Bronchial epithelial cell (primary cell): ENCODE measurements at regions not wholly inside any gene's neighbourhood (a gene's known extent, or its start where the extent isn't known, plus 50 kb on each side); places are given as distances from the start of the nearest gene placed in this dataset.

Experiments used
- DNase-seq: peaks from one replicate; pipeline ENCODE4 v3.0.0-alpha.2; 2010; ENCODE audit warnings: low read depth
- FAIRE-seq: peaks from 2 replicates; lab custom pipeline; 2011; peaks lifted over from hg19 to GRCh38; lab: Jason Lieb, UNC
- H3K27me3 ChIP-seq: 2 replicates; pipeline ENCODE4 v1.5.1; 2011; ENCODE audit warnings: low read length; ENCODE audit not compliant: control insufficient read depth, insufficient read depth
- H3K36me3 ChIP-seq: 2 replicates; pipeline ENCODE4 v1.5.1; 2011; ENCODE audit warnings: low read length; ENCODE audit not compliant: control insufficient read depth, insufficient read depth
- H3K4me3 ChIP-seq: 2 replicates; pipeline ENCODE4 v1.5.1; 2011; ENCODE audit warnings: mild to moderate bottlenecking, low read depth, low read length, control low read depth
- CTCF ChIP-seq: IDR thresholded peaks from 2 replicates; pipeline ENCODE4 v1.5.1; 2011; ENCODE audit warnings: mild to moderate bottlenecking, moderate library complexity, low read length, control low read depth, inconsistent platforms; ENCODE audit not compliant: insufficient read depth, severe bottlenecking

- no peak for TF ChIP-seq CTCF
- H3K4me3 ChIP-seq, result no peak overlapping the region
- FAIRE-seq (no peak), DNase-seq (no peak)
- H3K36me3 ChIP-seq, result no peaks in the 10 kb centered on the region
- peaks cover 16% of the 10 kb centered on the region for H3K27me3 ChIP-seq
Observed at GRCh38 chr13:27371932-27372331, 52.5 kb upstream of the GTF3A start.

- no peak for FAIRE-seq
- TF ChIP-seq CTCF, result peak; percentile 7
- peaks cover 12% of the 10 kb centered on the region for H3K27me3 ChIP-seq
Observed at GRCh38 chr13:27372896-27373295, 51.5 kb upstream of the GTF3A start.

GRCh38 chr13:27374126-27374613 lies 50.2 kb upstream of the GTF3A start:
- FAIRE-seq (no peak), DNase-seq (no peak)
- TF ChIP-seq CTCF, result no peak
- Histone ChIP-seq H3K36me3 (no peaks in the 10 kb centered on the region), H3K4me3 (no peak overlapping the region), H3K27me3 (peaks cover 12% of the 10 kb centered on the region)

More at GRCh38 chr13:27372896-27373295, 51.5 kb upstream of the GTF3A start:
- no peak overlapping the region for H3K4me3 ChIP-seq
- no peak for DNase-seq
- H3K36me3 ChIP-seq, result no peaks in the 10 kb centered on the region
